Endothelial cell of umbilical vein (primary cell): ENCODE measurements at regions not wholly inside any gene's neighbourhood (a gene's known extent, or its start where the extent isn't known, plus 50 kb on each side); places are given as distances from the start of the nearest gene placed in this dataset.

Experiments used
- BruUV-seq: library from RNA; stranded (reverse); fragments of 400-500 nt; replicated peaks from 2 replicates; lab custom pipeline; 2021; lab: Mats Ljungman, UMichigan
- CTCF ChIA-PET: fragments of 300-600, 350-600 bp; sonication (Branson Sonifier 250); formaldehyde crosslinking; loops from one replicate; lab custom pipeline; 2021; ENCODE audit warnings: antibody characterized with exemption, inconsistent platforms; lab: Charles Lee
- POLR2A ChIA-PET: fragments of 300-600, 350-600 bp; sonication (Branson Sonifier 250); formaldehyde crosslinking; loops from one replicate; lab custom pipeline; 2021; ENCODE audit warnings: antibody characterized with exemption, inconsistent platforms; lab: Charles Lee
- DNase-seq: peaks from one replicate; pipeline ENCODE4 v3.0.0-alpha.2; 2011; ENCODE audit warnings: low read depth, low spot score
- FAIRE-seq: peaks from 2 replicates; lab custom pipeline; 2011; peaks lifted over from hg19 to GRCh38; lab: Jason Lieb, UNC
- H2AFZ ChIP-seq: 2 replicates; pipeline ENCODE4 v1.6.0; 2012; ENCODE audit warnings: low read depth, low read length, control low read depth, inconsistent platforms
- H3K27ac ChIP-seq: 2 replicates; pipeline ENCODE4 v1.5.1; 2011; ENCODE audit warnings: low read depth, mild to moderate bottlenecking, control low read depth, low read length, moderate library complexity; ENCODE audit not compliant: insufficient read depth
- H3K27me3 ChIP-seq, 2 experiments: 2 replicates each; pipeline versions ENCODE4 v1.6.0 to v1.6.1; 2011; ENCODE audit warnings: low read length in 2 of 2, mixed read lengths in 1 of 2; ENCODE audit not compliant: control insufficient read depth in 2 of 2, insufficient read depth in 2 of 2
- H3K36me3 ChIP-seq, 2 experiments: 2 replicates in 1 of 2; 3 replicates in 1 of 2; pipeline ENCODE4 v1.5.1; 2011; ENCODE audit warnings: low read length in 2 of 2, mild to moderate bottlenecking in 1 of 2, moderate library complexity in 1 of 2; ENCODE audit not compliant: control insufficient read depth in 2 of 2, insufficient read depth in 2 of 2; ENCODE audit errors: extremely low read depth in 1 of 2
- H3K4me1 ChIP-seq: 3 replicates; pipeline ENCODE4 v1.5.1; 2011; ENCODE audit warnings: mild to moderate bottlenecking, low read length; ENCODE audit not compliant: control insufficient read depth, insufficient read depth; ENCODE audit errors: extremely low read depth
- H3K4me2 ChIP-seq: 2 replicates; pipeline ENCODE4 v1.6.1; 2011; ENCODE audit warnings: low read length, control low read depth, mixed read lengths; ENCODE audit not compliant: insufficient read depth
- H3K4me3 ChIP-seq, 3 experiments: fragments of 200-600 bp in 1 of 3; sonication (generic), shearing (Covaris generic) in 1 of 3; replicated peaks in 1 of 3; 2 replicates each; pipeline ENCODE4 v1.5.1; 2011 to 2016; ENCODE audit warnings: control low read depth in 3 of 3, low read length in 3 of 3, mild to moderate bottlenecking in 2 of 3, inconsistent platforms in 1 of 3, low read depth in 1 of 3, moderate library complexity in 1 of 3; ENCODE audit not compliant: insufficient read depth in 1 of 3
- H3K79me2 ChIP-seq: 2 replicates; pipeline ENCODE4 v1.6.0; 2012; ENCODE audit warnings: low read length, inconsistent platforms; ENCODE audit not compliant: control insufficient read depth, insufficient read depth
- H3K9ac ChIP-seq: replicated peaks from 2 replicates; pipeline ENCODE3; 2011; ENCODE audit warnings: low read length, control low read depth; ENCODE audit not compliant: insufficient read depth; ENCODE audit errors: extremely low read depth
- H3K9me1 ChIP-seq: replicated peaks from 3 replicates; pipeline ENCODE4 v1.6.0; 2011; ENCODE audit warnings: mild to moderate bottlenecking, low read length; ENCODE audit not compliant: control insufficient read depth, insufficient read depth; ENCODE audit errors: extremely low read depth
- H3K9me3 ChIP-seq: replicated peaks from 2 replicates; pipeline ENCODE4 v1.5.1; 2012; ENCODE audit warnings: low read length, inconsistent platforms; ENCODE audit not compliant: control insufficient read depth, insufficient read depth
- H4K20me1 ChIP-seq: replicated peaks from 2 replicates; pipeline ENCODE3; 2011; ENCODE audit warnings: mild to moderate bottlenecking, low read length; ENCODE audit not compliant: control insufficient read depth, insufficient read depth; ENCODE audit errors: extremely low read depth
- EZH2 ChIP-seq: IDR thresholded peaks from 2 replicates; pipeline ENCODE4 v1.6.1; 2012; ENCODE audit warnings: borderline replicate concordance, low read depth, mild to moderate bottlenecking, moderate library complexity, low read length, inconsistent platforms; ENCODE audit not compliant: severe bottlenecking
- FOS ChIP-seq: IDR thresholded peaks from 2 replicates; pipeline ENCODE4 v1.6.1; 2011; ENCODE audit warnings: mild to moderate bottlenecking, low read length, moderate library complexity, borderline replicate concordance; ENCODE audit not compliant: insufficient read depth
- GATA2 ChIP-seq: IDR thresholded peaks from 2 replicates; pipeline ENCODE4 v1.7.0; 2011; ENCODE audit warnings: low read depth, mild to moderate bottlenecking, moderate library complexity, mixed read lengths, low read length; ENCODE audit not compliant: insufficient read length, insufficient read depth
- JUN ChIP-seq: IDR thresholded peaks from 2 replicates; pipeline ENCODE4 v1.6.1; 2011; ENCODE audit warnings: borderline replicate concordance, low read depth; ENCODE audit not compliant: insufficient read length, insufficient read depth
- MYC ChIP-seq: IDR thresholded peaks from one replicate; pipeline ENCODE4 v1.6.1; 2011; ENCODE audit warnings: mild to moderate bottlenecking, low read depth, low read length
- POLR2A ChIP-seq: IDR thresholded peaks from 2 replicates; pipeline ENCODE4 v1.6.1; 2012; ENCODE audit warnings: low read depth, mild to moderate bottlenecking, control low read depth, low read length
- POLR2AphosphoS5 ChIP-seq: IDR thresholded peaks from 2 replicates; pipeline ENCODE4 v1.6.1; 2012; ENCODE audit warnings: low read depth, mild to moderate bottlenecking, control low read depth, low read length, moderate library complexity; ENCODE audit not compliant: insufficient read depth
- dilution Hi-C: fragments of 300-500 bp; cut with MboI; formaldehyde crosslinking; loops from one replicate; pipeline ENCODE4 v1.15.0; 2019; ENCODE audit warnings: low sequenced_read_pairs; ENCODE audit not compliant: extremely low pct_ligation_motif_present
- intact Hi-C: fragments of 100-400 bp; cut with micrococcal nuclease; formaldehyde crosslinking; loops from one replicate; pipeline ENCODE4 v1.10.0; 2022
- TF ChIP-seq, protein P1 (sequence below), 2 donors: IDR thresholded peaks; 1 replicate in 1 of 2; 2 replicates in 1 of 2; pipeline ENCODE4 v1.5.1; 2011; ENCODE audit warnings: low read length in 2 of 2, mild to moderate bottlenecking in 2 of 2, moderate library complexity in 2 of 2, control low read depth in 1 of 2, inconsistent platforms in 1 of 2, low read depth in 1 of 2; ENCODE audit not compliant: insufficient read depth in 1 of 2; ENCODE audit errors: extremely low read depth in 1 of 2
- TF ChIP-seq, protein P2 (sequence below): IDR thresholded peaks from 2 replicates; pipeline ENCODE4 v1.6.1; 2011; ENCODE audit not compliant: insufficient read depth, insufficient read length

DNA sequence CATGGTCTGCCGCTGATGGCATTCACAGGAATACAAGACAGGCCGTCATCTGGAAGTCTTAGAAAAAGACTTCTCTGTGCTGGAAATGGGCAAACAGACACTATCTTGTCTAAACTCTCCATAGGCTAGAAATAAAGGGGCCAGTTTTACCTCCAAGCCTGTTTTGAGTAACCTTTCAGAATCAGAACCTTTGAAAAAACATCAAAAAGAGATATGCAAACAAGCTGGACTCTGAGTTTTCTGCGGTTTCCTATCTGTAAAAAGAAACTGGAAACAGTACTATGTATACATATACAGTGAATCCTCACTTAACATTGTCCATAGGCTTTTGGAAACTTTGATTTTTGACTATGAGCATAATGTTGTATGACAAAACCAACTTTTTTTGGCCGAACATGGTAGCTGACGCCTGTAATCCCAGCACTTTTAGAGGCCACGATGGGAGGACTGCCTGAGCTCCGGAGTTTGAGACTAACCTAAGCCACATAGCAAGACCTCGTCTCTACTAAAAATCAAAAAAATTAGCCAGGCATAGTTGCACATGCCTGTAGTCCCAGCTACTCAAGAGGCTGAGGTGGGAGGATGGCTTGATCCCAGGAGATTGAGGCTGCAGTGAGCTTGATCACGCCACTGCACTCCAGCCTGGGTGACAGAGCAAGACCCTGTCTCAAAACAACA is 92.9 kb upstream of the MAX start:
- Histone ChIP-seq H3K9me3 (no peaks in the 10 kb centered on the region), H3K9ac (no peak overlapping the region), H3K79me2 (no peaks in the 10 kb centered on the region), H3K36me3 (no peaks in the 10 kb centered on the region), H3K4me2 (no peak overlapping the region), H3K9me1 (no peaks in the 10 kb centered on the region), H4K20me1 (no peaks in the 10 kb centered on the region), H3K27me3 (peaks cover 2 to 6% of the 10 kb centered on the region in 2 experiments), H3K4me3 (no peak overlapping the region), H2AFZ (no peak overlapping the region), H3K27ac (no peak overlapping the region), H3K4me1 (no peaks in the 10 kb centered on the region)
- dilution Hi-C loops (no loop called here), intact Hi-C loops (no loop called here)
- TF ChIP-seq EZH2 (no peak), FOS (no peak), MYC (no peak), GATA2 (no peak), POLR2A (no peak), POLR2AphosphoS5 (no peak), JUN (no peak)
- TF ChIP-seq, protein P1, sequence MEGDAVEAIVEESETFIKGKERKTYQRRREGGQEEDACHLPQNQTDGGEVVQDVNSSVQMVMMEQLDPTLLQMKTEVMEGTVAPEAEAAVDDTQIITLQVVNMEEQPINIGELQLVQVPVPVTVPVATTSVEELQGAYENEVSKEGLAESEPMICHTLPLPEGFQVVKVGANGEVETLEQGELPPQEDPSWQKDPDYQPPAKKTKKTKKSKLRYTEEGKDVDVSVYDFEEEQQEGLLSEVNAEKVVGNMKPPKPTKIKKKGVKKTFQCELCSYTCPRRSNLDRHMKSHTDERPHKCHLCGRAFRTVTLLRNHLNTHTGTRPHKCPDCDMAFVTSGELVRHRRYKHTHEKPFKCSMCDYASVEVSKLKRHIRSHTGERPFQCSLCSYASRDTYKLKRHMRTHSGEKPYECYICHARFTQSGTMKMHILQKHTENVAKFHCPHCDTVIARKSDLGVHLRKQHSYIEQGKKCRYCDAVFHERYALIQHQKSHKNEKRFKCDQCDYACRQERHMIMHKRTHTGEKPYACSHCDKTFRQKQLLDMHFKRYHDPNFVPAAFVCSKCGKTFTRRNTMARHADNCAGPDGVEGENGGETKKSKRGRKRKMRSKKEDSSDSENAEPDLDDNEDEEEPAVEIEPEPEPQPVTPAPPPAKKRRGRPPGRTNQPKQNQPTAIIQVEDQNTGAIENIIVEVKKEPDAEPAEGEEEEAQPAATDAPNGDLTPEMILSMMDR (IDR thresholded peaks at IDR 0.05; ENCODE audit: extremely low read depth in 1 of 2, insufficient read depth in 1 of 2, low read depth in 1 of 2, low read length in 2 of 2): no peak
- TF ChIP-seq, protein P2, sequence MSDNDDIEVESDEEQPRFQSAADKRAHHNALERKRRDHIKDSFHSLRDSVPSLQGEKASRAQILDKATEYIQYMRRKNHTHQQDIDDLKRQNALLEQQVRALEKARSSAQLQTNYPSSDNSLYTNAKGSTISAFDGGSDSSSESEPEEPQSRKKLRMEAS: no peak
- no peak for DNase-seq
- no TSS peak for BruUV-seq
- ChIA-PET POLR2A (no interaction called here), CTCF (no interaction called here)
- no peak for FAIRE-seq
